Iris pigment epithelial cell (primary cell): ENCODE measurements at regions not wholly inside any gene's neighbourhood (a gene's known extent, or its start where the extent isn't known, plus 50 kb on each side); places are given as distances from the start of the nearest gene placed in this dataset.
"Not testable (repeated sequence)": the region's sequence is repeated elsewhere in the genome, so short reads cannot be mapped to it uniquely, and the experiment has no call there.

ENCODE experiments used
- DNase-seq: peaks from one replicate; pipeline ENCODE4 v3.0.0-alpha.2; 2011; ENCODE audit warnings: low read depth

DNA sequence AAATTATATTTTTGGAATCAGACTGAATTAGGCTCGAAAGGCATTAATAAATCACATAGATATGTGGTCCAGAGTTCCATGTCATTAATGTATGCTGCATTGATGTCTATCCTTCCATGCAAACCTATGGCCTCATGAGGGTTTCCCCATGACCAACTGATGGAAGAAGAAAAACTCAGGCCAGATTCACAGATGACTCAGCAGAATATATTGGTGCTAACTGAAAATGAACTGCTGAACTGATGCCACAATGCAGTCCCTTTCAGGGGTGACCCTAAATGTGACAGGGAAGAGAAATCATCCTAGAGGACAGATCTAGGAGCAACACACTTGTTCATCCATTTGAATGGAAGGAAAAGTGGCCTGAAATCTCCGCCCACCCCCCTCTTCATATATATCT, 110.5 kb upstream of the KCND3 start:
- no peak for DNase-seq

DNA sequence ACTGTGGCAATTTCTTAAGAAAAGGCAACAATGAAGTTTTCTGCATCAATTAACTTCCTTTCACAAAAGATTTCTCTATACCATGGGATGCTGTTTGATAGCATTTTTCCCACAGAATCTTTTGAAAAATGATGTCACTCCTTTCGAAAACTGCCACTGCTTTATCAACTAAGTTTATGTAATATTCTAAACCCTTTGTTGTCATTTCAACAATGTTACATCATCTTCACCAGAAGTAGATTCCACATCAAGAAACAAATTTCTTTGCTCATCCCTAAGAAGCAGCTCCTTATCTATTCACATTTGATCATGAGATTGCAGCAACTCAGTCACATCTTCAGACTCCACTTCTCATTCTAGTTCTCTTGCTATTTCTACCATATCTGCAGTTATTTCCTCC, 116.1 kb upstream of the KCND3 start:
- no peak for DNase-seq

- no peak for DNase-seq
These were observed 120.6 kb upstream of the KCND3 start for GRCh38 chr1:112110031-112110430.

DNA sequence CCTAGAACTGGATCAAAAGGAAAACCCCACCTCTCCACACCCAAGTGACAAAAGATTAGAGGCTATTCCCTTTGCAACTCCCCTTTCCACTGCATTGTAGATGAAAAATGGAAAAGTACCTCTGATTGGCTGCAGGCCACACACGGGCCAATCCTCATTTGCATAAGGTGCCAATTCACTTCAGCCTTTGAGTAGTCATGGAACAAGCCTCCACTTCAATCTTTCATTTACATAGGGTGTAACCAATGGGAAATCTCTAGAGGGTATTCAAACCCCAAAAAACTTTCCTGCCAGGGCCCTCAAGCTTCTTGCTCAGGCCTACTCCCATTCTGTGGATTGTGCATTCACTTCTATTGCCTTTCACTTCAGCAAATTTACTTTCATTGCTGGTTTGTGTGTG, 122.3 kb upstream of the KCND3 start:
- no peak for DNase-seq

- no peak for DNase-seq
These were observed 125.1 kb upstream of the KCND3 start for GRCh38 chr1:112114540-112114939.

DNA sequence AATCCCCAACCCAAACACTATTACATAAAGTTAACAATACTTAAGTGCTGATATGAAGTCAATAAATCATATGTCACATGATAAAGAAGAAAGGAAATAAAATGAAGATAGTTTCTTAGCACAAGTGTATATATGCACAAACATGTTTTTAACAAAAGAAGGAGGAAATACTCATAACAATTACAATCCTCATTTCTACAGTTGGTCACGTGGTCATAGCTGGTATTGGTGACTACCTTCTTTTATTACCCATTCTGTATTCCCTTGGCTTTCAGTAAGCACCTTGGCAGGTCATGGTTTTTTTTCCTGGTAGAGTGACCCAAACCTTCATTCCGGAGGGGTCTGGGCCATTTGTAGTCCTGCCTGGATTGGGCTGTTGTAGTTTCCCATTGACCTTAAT, 137.1 kb upstream of the KCND3 start:
- no peak for DNase-seq

GRCh38 chr1:112127606-112128005, 138.1 kb upstream of the KCND3 start:
- DNase-seq = not testable (repeated sequence)

DNA sequence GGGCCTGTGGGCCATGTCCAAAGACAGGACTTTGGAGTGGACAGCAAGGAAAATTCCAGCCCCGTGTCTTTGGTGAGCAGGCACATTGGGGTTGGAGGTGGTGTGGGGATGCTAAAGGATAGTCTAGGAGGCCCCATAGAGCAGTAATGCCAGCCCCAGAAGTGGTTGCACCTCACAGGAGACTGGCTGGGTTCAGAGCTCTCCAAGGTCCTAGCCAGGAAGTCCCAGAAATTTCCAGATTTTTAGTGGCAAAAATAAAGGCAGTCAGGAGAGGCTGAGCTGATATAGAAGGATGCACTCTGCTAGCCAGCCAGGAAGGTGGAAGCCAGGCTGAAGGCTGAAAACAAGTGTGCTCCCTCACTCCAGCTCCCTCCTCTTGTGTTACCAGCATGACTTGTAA, 144.0 kb upstream of the KCND3 start:
- DNase-seq = no peak

DNA sequence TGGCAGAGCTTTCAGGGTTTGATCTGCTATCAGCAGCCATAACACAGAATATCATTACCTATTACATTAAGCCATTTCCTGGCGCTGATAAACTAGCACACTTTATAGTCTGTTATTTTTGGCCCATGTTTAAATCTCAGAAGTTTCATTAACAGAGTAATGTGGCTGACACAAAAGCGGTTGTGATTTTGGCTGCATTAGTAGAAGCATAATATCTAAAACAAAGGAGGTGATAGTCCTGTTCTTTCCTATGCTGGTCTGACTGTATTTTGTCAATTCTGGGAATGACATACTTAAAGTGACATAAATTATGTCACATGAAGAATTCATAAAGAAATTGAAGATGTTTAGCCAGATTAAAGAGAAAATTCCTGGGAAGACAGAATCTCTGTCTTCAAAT, 151.3 kb upstream of the KCND3 start:
- DNase-seq = no peak

GRCh38 chr1:112141301-112141700, 151.8 kb upstream of the KCND3 start:
- no peak for DNase-seq

- no peak for DNase-seq
These were observed 152.5 kb upstream of the KCND3 start for GRCh38 chr1:112141923-112142322.

- DNase-seq = no peak
These were observed 154.5 kb upstream of the KCND3 start for GRCh38 chr1:112143871-112144441.

DNA sequence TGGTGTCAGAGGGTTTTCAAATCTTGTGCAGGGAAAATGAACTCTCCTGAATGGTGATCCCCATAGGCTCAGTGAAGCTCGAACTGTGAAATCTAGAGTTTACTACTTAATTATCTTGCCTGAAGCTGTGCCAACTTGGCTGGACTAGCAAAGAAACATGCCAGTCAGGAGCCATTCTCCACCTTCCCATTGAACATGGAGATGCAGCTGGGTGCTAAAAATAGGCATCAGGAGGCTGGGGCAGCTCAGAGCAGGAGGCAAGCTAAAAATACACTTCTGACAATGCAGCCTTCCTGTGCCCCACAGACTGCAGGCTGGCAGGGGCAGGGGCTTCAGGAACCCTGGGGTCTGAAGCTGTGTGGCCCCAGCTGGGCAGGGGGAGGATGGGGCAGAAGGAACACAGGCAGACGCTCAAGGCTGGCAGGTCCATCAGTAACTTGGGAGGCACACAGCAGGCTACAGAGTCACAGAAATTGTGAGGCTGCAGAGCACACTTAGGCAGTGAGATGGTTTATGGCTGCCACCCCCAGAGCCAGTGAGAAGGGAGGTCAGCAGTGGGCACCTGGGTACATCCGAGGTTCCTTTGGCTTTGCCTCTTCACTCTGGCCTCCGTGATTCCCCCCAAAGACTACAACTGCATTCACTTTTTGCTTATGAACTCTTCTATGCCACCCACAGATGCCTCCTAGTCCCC, 155.4 kb upstream of the KCND3 start:
- no peak for DNase-seq

- DNase-seq = no peak
These were observed 156.8 kb upstream of the KCND3 start for GRCh38 chr1:112146201-112146715.

DNA sequence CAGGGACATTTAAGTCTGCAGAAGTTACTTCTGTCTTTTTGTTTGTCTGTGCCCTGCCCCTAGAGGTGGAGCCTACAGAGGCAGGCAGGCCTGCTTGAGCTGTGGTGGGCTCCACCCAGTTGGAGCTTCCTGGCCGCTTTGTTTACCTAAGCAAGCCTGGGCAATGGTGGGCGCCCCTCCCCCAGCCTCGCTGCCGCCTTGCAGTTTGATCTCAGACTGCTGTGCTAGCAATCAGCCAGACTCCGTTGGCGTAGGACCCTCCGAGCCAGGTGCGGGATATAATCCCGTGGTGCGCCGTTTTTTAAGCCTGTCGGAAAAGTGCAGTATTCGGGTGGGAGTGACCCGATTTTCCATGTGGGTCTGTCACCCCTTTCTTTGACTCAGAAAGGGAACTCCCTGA, 170.7 kb upstream of the KCND3 start:
- not testable (repeated sequence) for DNase-seq

- no peak for DNase-seq
These were observed 175.9 kb upstream of the KCND3 start for GRCh38 chr1:112165375-112165774.

- no peak for DNase-seq
These were observed 180.0 kb upstream of the KCND3 start for GRCh38 chr1:112169517-112169916.

- peak; percentile 56 for DNase-seq
These were observed 182.9 kb upstream of the KCND3 start for GRCh38 chr1:112172294-112172882.

- DNase-seq = no peak
These were observed 187.8 kb upstream of the KCND3 start for GRCh38 chr1:112177314-112177713.

GRCh38 chr1:112188611-112189010, 199.1 kb upstream of the KCND3 start:
- DNase-seq = no peak

GRCh38 chr1:112196008-112196588, 199.9 kb upstream of the CTTNBP2NL start:
- DNase-seq = no peak

- DNase-seq = no peak
These were observed 199.3 kb upstream of the CTTNBP2NL start for GRCh38 chr1:112196731-112197130.

DNA sequence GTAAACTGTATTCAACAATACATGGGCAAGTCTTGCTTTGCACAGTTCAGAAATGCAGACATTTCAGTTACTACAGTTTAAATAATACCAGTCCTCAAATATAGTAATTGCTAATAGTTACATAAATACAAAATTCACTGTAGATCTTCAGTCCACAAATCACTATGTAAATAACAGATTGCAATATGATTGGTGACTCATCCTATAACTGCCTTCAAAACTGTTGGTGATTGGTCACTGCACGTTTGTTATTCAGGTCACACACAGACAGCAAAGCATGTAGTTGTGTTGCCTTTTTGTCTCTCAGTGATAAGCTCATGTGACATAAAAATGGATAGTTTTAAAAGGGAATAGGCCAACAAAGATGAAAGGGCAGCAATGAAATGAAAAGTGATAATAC, 186.5 kb upstream of the CTTNBP2NL start:
- DNase-seq = no peak
